ENCODE measurements at regions not wholly inside any gene's neighbourhood (a gene's known extent, or its start where the extent isn't known, plus 50 kb on each side); places are given as distances from the start of the nearest gene placed in this dataset.
"Not testable (repeated sequence)": the region's sequence is repeated elsewhere in the genome, so short reads cannot be mapped to it uniquely, and the experiment has no call there.

- ATAC-seq, result no peak
- no peak overlapping the region for H3K27ac Mint-ChIP-seq
- peaks cover 13% of the 10 kb centered on the region for H3K4me1 Mint-ChIP-seq
- H3K36me3 Mint-ChIP-seq, result no peaks in the 10 kb centered on the region
- H3K4me3 Mint-ChIP-seq, result no peak overlapping the region
- H3K27me3 Mint-ChIP-seq, result peaks cover 8% of the 10 kb centered on the region
- H3K9me3 Mint-ChIP-seq, result no peaks in the 10 kb centered on the region
Observed at GRCh38 chr11:116328391-116328790, 444.4 kb downstream of the BUD13 start.

- no peak overlapping the region for H3K4me3 Mint-ChIP-seq
Observed at GRCh38 chr11:116326146-116326545, 446.6 kb downstream of the BUD13 start.

DNA sequence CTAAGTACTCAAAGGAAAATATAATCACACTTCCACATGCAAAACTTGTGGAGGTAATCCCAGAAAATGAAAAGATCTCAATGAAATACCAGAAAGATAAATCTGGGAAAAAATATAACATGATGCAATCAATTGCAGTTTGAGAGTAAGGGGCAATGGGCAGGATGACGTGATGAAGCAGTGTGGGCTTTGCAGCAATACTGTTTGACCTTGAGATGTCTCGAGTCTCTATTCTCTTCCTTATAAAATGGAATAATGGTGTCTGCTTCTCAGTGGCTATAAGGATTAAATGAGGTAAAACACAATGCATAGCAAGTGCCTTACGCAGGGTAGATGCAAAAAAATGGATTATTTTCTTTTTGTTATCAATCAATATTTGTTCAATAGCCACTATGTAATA, 447.5 kb downstream of the BUD13 start:
- no peak overlapping the region for H3K27ac Mint-ChIP-seq
- peaks cover 7% of the 10 kb centered on the region for H3K4me1 Mint-ChIP-seq
- peaks cover 8% of the 10 kb centered on the region for H3K27me3 Mint-ChIP-seq

More at GRCh38 chr11:116326146-116326545, 446.6 kb downstream of the BUD13 start:
- no peak overlapping the region for H3K27ac Mint-ChIP-seq
- no peak for ATAC-seq
- no peaks in the 10 kb centered on the region for H3K36me3 Mint-ChIP-seq
- peaks cover 8% of the 10 kb centered on the region for H3K27me3 Mint-ChIP-seq
- peaks cover 7% of the 10 kb centered on the region for H3K4me1 Mint-ChIP-seq
- no peaks in the 10 kb centered on the region for H3K9me3 Mint-ChIP-seq

GRCh38 chr11:116324077-116324476, 448.7 kb downstream of the BUD13 start:
- not testable (repeated sequence) for H3K4me3 Mint-ChIP-seq

More for the DNA sequence above, 447.5 kb downstream of the BUD13 start:
- no peaks in the 10 kb centered on the region for H3K9me3 Mint-ChIP-seq
- H3K36me3 Mint-ChIP-seq, result no peaks in the 10 kb centered on the region
- H3K4me3 Mint-ChIP-seq, result no peak overlapping the region
- ATAC-seq, result no peak

DNA sequence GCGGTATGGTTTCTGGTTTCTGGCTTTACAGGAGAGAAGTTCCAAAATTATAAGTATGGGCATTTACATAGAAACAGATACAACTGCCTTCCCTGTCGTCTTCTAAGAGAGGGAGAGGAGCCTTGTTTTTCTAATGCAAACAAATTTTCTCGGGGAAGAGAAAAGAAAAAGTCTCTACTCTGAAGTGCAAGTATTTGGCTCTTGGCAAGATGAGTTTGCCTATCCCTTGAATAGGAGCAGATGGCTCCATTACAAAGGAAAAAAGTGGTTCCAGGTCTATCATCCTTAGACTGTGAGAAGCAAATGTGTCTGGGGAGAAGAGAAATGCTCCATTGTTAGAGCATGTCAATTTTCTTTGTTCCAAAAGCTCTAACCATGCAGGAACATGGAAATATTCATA, 455.6 kb downstream of the BUD13 start:
- no peak for ATAC-seq
- Mint-ChIP-seq H3K27me3 (no peaks in the 10 kb centered on the region), H3K9me3 (peaks cover 3% of the 10 kb centered on the region), H3K4me1 (peaks cover 19% of the 10 kb centered on the region), H3K4me3 (no peak overlapping the region), H3K36me3 (no peaks in the 10 kb centered on the region), H3K27ac (no peak overlapping the region)

More at GRCh38 chr11:116324077-116324476, 448.7 kb downstream of the BUD13 start:
- not testable (repeated sequence) for H3K9me3 Mint-ChIP-seq, H3K27ac Mint-ChIP-seq, H3K4me1 Mint-ChIP-seq, H3K27me3 Mint-ChIP-seq, H3K36me3 Mint-ChIP-seq, ATAC-seq

DNA sequence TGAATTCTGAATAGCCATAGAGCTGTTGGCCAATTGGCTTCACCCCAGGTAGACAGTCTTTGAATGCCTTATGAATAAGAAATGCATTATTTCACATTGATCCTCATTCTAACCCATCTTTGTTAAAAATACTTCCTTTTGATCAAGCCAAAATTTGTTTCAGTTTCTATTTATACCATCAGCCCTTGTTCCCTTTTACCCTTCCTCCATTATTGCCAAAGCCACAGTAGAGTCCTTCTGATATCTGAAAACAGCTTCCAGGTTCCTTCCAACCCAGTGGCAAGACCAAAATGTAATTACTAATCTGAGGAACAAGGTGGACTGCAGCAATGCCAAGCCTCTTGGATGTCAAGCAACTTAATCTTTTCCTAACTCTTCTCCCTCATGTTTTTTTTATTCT, 458.8 kb downstream of the BUD13 start:
- Mint-ChIP-seq H3K9me3 (peaks cover 3% of the 10 kb centered on the region), H3K4me3 (no peak overlapping the region), H3K4me1 (peaks cover 19% of the 10 kb centered on the region), H3K36me3 (no peaks in the 10 kb centered on the region), H3K27me3 (no peaks in the 10 kb centered on the region), H3K27ac (no peak overlapping the region)
- no peak for ATAC-seq

DNA sequence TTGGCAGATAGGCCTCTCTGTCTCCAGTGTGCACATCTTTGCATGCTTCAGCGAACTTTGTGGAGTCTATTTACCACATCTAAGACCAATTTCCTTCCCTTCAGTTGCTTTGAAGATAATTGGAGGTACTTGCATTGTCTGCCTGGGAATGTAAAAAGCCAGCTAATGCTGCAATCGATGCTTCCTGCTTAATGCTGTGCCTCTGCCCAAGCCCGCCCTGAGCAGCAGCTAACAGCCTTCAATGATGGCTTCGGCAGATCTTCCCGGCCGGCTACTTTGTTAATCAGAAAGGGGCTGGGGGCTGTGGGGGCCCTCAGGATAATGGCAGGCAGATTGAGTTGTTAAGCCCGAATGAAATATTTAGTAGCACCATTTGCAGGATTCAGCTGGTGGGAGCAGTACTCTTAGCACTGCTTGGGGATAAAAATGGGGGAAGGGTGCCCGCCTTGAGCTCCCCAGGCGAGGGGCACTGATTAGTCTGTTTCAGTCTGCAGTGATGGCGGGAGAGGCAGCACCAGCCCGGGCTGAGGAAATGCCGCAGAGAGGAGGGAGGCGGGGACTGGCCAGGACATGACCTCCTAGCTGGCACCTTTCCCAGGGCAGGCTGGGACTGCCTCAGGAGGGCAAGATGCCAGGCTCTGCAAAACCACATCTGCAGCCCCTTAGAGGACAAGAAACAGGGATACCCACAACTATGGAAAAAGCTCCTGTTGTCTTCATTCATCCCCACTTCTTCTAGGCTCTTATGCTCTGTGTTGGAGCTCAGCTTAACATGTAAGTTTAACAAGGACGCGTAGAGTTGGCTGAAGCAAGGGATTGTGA, 460.0 kb downstream of the BUD13 start:
- Mint-ChIP-seq H3K36me3 (no peaks in the 10 kb centered on the region), H3K4me3 (no peak overlapping the region), H3K27me3 (no peaks in the 10 kb centered on the region), H3K4me1 (peaks cover 19% of the 10 kb centered on the region), H3K27ac (no peak overlapping the region), H3K9me3 (peaks cover 3% of the 10 kb centered on the region)
- no peak for ATAC-seq

DNA sequence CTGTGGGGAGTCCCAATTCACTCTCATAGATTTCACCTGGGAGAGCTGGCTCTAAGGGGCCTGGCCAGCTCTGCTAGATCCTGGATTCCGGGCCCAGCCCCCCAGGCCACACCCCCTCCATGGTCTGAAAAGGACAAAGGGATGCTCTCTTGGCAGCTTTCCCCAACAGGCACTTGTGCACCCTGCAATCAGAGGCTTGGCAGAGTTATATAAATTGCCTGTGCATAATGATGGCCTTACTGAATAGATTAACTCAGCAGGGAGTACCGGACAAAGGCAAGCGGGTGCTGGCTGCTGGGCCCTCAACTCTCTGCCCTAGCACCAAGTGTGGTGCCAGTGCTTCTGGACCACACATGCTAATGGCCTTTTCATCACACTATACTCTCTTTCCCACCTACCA, 461.6 kb downstream of the BUD13 start:
- Mint-ChIP-seq H3K27me3 (no peaks in the 10 kb centered on the region), H3K4me3 (no peak overlapping the region), H3K4me1 (peaks cover 19% of the 10 kb centered on the region), H3K9me3 (peaks cover 3% of the 10 kb centered on the region), H3K36me3 (no peaks in the 10 kb centered on the region), H3K27ac (no peak overlapping the region)
- no peak for ATAC-seq

DNA sequence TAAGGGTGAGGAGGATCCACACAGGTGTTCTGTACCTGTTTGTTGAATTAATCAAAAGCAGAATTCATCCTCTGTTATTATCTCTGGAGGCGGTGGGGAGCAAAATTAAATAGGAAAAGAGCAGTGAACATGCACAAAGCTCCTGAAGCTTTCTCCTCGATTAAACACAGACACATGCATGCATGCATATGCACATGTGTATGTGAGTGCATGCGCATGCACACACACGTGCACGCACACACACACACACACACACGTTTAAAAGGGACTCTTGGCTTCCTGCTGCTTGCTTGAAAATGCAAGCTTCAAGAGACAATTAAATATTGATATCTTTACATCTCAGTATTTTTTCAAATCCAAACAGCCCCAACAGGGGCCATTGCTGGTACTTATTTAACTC, 462.1 kb downstream of the BUD13 start:
- Mint-ChIP-seq H3K4me1 (peaks cover 19% of the 10 kb centered on the region), H3K27me3 (no peaks in the 10 kb centered on the region), H3K27ac (no peak overlapping the region), H3K9me3 (peaks cover 6% of the 10 kb centered on the region), H3K36me3 (no peaks in the 10 kb centered on the region), H3K4me3 (no peak overlapping the region)
- ATAC-seq, result no peak

DNA sequence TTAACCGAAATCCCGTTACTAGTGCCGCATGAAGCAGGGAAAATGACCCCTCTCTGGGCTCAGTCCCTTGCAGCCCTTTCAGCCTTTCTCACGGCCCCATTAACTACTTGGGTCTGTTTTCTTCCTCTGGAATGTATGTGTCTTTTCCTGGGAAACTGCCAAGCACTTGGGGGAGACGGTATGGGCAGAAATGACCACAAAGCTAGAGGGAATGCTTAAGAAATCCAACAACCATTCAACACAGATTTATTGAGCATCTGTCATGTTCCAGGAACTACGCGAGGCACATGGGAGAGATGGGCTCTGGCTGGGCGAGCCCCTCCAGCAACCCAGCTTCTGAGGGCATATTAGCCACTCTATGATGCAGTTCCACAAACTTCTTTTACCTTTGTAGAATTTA, 462.6 kb downstream of the BUD13 start:
- H3K4me3 Mint-ChIP-seq, result no peak overlapping the region
- H3K36me3 Mint-ChIP-seq, result no peaks in the 10 kb centered on the region
- no peak for ATAC-seq
- H3K27ac Mint-ChIP-seq, result no peak overlapping the region
- no peaks in the 10 kb centered on the region for H3K27me3 Mint-ChIP-seq
- H3K4me1 Mint-ChIP-seq, result peaks cover 19% of the 10 kb centered on the region
- H3K9me3 Mint-ChIP-seq, result peaks cover 3% of the 10 kb centered on the region

DNA sequence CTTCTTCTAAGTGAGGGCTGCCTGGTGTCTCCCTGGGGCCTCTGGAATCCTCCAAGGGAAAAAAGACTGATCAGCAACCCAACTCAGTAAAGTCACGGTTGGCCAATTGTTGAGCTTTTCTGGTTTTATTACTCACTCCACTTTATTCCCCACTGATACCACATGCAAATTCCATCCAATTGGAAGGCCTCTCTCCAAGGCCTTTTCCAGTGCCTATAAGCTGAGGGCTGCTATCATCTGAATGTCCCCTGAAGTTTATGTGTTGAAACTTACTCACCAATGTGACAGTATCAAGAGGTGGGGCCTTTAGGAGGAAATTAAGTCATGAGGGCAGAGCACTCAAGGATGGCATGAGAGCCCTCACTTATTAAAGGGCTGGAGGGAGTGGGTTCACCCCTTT, 463.3 kb downstream of the BUD13 start:
- no peak overlapping the region for H3K4me3 Mint-ChIP-seq
- H3K36me3 Mint-ChIP-seq, result no peaks in the 10 kb centered on the region
- no peaks in the 10 kb centered on the region for H3K27me3 Mint-ChIP-seq
- H3K9me3 Mint-ChIP-seq, result peaks cover 3% of the 10 kb centered on the region
- no peak for ATAC-seq
- H3K4me1 Mint-ChIP-seq, result peaks cover 18% of the 10 kb centered on the region
- H3K27ac Mint-ChIP-seq, result no peak overlapping the region

GRCh38 chr11:116302756-116303155, 470.0 kb downstream of the BUD13 start:
- Mint-ChIP-seq H3K9me3 (peaks cover 3% of the 10 kb centered on the region), H3K27ac (no peak overlapping the region), H3K4me1 (no peaks in the 10 kb centered on the region), H3K36me3 (no peaks in the 10 kb centered on the region), H3K27me3 (no peaks in the 10 kb centered on the region), H3K4me3 (no peak overlapping the region)
- no peak for ATAC-seq

DNA sequence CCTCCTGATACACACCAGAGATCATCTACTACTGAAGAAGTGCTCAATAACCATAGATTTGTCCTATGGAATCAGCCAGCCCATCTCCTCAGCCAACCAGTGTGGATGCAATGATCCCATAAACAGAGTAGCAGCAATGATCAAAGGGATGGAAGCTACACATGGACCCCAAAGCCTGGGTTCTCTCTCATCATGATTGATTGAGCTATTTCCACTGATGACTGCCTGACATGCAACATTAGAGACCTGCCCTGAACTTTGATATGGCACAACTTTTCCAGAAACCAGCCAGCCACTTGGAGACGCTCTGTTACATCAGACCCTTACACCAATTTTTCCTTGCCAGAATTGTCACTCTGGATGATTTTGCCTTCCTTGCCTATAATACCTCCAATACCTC, 471.6 kb downstream of the BUD13 start:
- Mint-ChIP-seq H3K36me3 (no peaks in the 10 kb centered on the region), H3K4me1 (no peaks in the 10 kb centered on the region), H3K4me3 (no peak overlapping the region), H3K27me3 (no peaks in the 10 kb centered on the region), H3K9me3 (peaks cover 3% of the 10 kb centered on the region), H3K27ac (no peak overlapping the region)
- ATAC-seq, result no peak

DNA sequence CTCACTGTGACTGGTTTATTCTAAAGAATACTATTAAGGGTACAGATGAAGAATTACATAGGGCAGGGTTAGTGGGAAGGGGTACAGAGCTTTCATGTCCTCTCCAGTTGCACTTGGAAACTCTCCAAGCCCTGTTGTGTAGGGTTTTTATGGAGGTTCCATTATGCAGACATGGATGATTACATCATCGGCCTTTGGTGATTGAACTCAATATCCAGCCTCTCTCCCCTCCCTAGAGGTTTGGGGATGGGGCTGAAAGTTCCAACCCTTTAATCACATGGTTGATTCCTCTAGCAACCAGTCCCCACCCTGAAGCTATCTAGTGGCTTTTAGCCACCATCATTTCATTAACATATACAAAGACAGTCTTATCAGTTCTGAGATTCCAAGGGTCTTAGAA, 472.6 kb downstream of the BUD13 start:
- H3K9me3 Mint-ChIP-seq, result no peaks in the 10 kb centered on the region
- ATAC-seq, result no peak
- no peaks in the 10 kb centered on the region for H3K27me3 Mint-ChIP-seq
- H3K4me3 Mint-ChIP-seq, result no peak overlapping the region
- no peaks in the 10 kb centered on the region for H3K4me1 Mint-ChIP-seq
- H3K36me3 Mint-ChIP-seq, result no peaks in the 10 kb centered on the region
- no peak overlapping the region for H3K27ac Mint-ChIP-seq

GRCh38 chr11:116294630-116295029, 478.2 kb downstream of the BUD13 start:
- H3K9me3 Mint-ChIP-seq, result peaks cover 3% of the 10 kb centered on the region
- no peak for ATAC-seq
- no peak overlapping the region for H3K27ac Mint-ChIP-seq
- H3K4me1 Mint-ChIP-seq, result no peaks in the 10 kb centered on the region
- no peaks in the 10 kb centered on the region for H3K27me3 Mint-ChIP-seq
- H3K4me3 Mint-ChIP-seq, result no peak overlapping the region
- H3K36me3 Mint-ChIP-seq, result no peaks in the 10 kb centered on the region

DNA sequence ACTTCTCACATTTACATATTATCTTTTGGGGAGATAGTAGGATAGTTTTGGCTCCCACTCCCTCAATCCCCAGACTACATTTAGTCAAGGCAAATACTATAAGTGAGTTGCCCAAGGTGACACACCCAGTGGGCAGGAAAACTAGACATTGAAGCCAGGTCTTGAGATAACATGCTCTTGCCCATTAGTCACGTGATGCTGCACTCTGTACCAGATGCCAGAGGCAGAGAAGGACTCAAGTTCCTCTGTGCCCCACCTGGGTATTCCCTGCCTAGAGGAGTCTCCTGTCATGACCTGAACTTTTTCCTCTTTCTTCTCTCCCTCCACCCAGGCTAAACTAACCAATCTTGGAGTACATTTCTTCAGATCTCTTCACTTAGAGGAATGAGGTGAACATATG, 484.9 kb downstream of the BUD13 start:
- Mint-ChIP-seq H3K36me3 (no peaks in the 10 kb centered on the region), H3K27me3 (no peaks in the 10 kb centered on the region), H3K4me1 (peaks cover 5% of the 10 kb centered on the region), H3K27ac (no peak overlapping the region), H3K9me3 (peaks cover 9% of the 10 kb centered on the region), H3K4me3 (no peak overlapping the region)
- ATAC-seq, result no peak
